ENCODE measurements at regions not wholly inside any gene's neighbourhood (a gene's known extent, or its start where the extent isn't known, plus 50 kb on each side); places are given as distances from the start of the nearest gene placed in this dataset.

DNA sequence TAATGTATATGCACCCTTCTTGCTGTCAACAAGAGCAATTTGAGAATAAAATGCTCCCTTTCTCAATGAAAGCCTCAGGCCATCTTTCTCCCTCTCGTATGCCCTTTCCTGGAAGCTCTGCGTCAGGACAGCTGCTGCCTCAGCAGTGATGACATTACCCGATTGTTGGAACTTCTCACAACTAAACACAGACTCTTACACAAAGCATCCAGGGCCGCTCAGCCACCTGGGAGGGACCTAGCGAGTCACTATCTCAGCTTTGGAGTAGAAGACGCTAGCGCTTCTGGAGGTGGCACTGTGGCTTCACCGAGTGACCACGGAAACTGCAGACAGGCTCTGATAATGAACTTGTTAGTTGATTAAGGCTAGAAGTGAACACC is 153.2 kb upstream of the SOX1 start:
- no peak overlapping the region for H3K27ac ChIP-seq (ENCODE audit: low read length)
- no peaks in the 10 kb centered on the region for H3K27me3 ChIP-seq (ENCODE audit: low read depth, low read length)
- no peaks in the 10 kb centered on the region for H3K4me1 ChIP-seq (ENCODE audit: control insufficient read depth in 1 of 2, insufficient read depth in 2 of 2, low read length in 2 of 2)
- H3K9me3 ChIP-seq (ENCODE audit: control insufficient read depth in 1 of 2, low read length in 2 of 2) = no peaks in the 10 kb centered on the region
- H3K36me3 ChIP-seq (ENCODE audit: control insufficient read depth in 1 of 2, insufficient read depth in 2 of 2, low read length in 2 of 2) = no peaks in the 10 kb centered on the region
- no peak overlapping the region for H3K4me3 ChIP-seq (ENCODE audit: low read depth in 1 of 2, low read length in 2 of 2)

- H3K36me3 ChIP-seq (ENCODE audit: control insufficient read depth in 1 of 2, insufficient read depth in 2 of 2, low read length in 2 of 2) = no peaks in the 10 kb centered on the region
- H3K9me3 ChIP-seq (ENCODE audit: control insufficient read depth in 1 of 2, low read length in 2 of 2) = no peaks in the 10 kb centered on the region
- no peak overlapping the region for H3K4me3 ChIP-seq (ENCODE audit: low read depth in 1 of 2, low read length in 2 of 2)
Measured at GRCh38 chr13:111914241-111915103, 152.5 kb upstream of the SOX1 start.

DNA sequence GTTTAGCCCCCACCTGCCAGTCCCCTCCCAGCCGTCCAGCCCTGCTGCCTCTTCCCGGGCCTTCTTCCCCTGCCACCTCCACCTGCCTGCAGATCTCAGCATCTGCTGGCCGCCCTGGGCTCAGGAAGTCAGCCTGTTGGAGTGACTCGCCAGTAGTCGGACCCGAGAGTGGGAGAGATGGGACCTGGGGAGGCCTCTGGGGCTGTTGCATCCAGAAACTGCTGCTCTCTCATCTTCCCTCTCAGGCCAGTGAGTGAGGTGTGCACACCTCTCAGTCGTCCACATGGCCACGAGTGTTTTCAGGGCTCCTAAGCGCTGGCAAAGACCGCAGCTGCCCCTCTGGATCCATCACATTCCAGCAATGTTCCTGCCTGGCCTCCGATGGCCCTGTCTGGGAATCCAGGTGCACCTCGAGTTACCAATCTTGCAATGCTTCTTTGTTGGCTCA is 151.8 kb upstream of the SOX1 start:
- Histone ChIP-seq H3K36me3 (ENCODE audit: control insufficient read depth in 1 of 2, insufficient read depth in 2 of 2, low read length in 2 of 2) (no peaks in the 10 kb centered on the region), H3K27ac (ENCODE audit: low read length) (no peak overlapping the region), H3K4me1 (ENCODE audit: control insufficient read depth in 1 of 2, insufficient read depth in 2 of 2, low read length in 2 of 2) (no peaks in the 10 kb centered on the region), H3K4me3 (ENCODE audit: low read depth in 1 of 2, low read length in 2 of 2) (no peak overlapping the region), H3K9me3 (ENCODE audit: control insufficient read depth in 1 of 2, low read length in 2 of 2) (no peaks in the 10 kb centered on the region), H3K27me3 (ENCODE audit: low read depth, low read length) (no peaks in the 10 kb centered on the region)

More at GRCh38 chr13:111914241-111915103, 152.5 kb upstream of the SOX1 start:
- Histone ChIP-seq H3K27ac (ENCODE audit: low read length) (no peak overlapping the region), H3K4me1 (ENCODE audit: control insufficient read depth in 1 of 2, insufficient read depth in 2 of 2, low read length in 2 of 2) (no peaks in the 10 kb centered on the region), H3K27me3 (ENCODE audit: low read depth, low read length) (no peaks in the 10 kb centered on the region)

GRCh38 chr13:111916201-111916600 is 150.7 kb upstream of the SOX1 start:
- H3K27ac ChIP-seq (ENCODE audit: low read length) = no peak overlapping the region
- H3K4me3 ChIP-seq (ENCODE audit: low read depth in 1 of 2, low read length in 2 of 2) = no peak overlapping the region
- H3K36me3 ChIP-seq (ENCODE audit: control insufficient read depth in 1 of 2, insufficient read depth in 2 of 2, low read length in 2 of 2) = no peaks in the 10 kb centered on the region
- no peaks in the 10 kb centered on the region for H3K27me3 ChIP-seq (ENCODE audit: low read depth, low read length)
- H3K9me3 ChIP-seq (ENCODE audit: control insufficient read depth in 1 of 2, low read length in 2 of 2) = no peaks in the 10 kb centered on the region
- no peaks in the 10 kb centered on the region for H3K4me1 ChIP-seq (ENCODE audit: control insufficient read depth in 1 of 2, insufficient read depth in 2 of 2, low read length in 2 of 2)

DNA sequence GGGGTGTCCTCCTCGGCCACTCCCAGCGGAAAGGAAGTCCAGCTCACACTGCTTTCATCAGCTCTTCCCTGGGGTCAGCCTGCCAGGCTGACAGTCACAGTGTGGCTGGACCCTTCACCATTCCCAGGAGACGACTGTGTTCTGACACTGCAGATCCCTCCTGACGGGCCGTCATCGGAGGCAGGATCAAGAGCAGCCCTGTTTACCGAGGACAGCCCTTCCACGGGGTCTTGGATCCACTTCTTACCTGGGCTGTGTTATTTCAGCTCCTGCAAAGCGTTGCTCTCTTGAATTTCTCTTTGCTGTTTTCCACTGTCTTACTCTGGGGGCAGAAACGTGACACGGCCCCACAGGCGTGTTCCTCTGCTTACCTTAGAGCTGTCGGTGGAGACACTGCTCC is 149.9 kb upstream of the SOX1 start:
- Histone ChIP-seq H3K4me1 (ENCODE audit: control insufficient read depth in 1 of 2, insufficient read depth in 2 of 2, low read length in 2 of 2) (no peaks in the 10 kb centered on the region), H3K27me3 (ENCODE audit: low read depth, low read length) (no peaks in the 10 kb centered on the region), H3K27ac (ENCODE audit: low read length) (no peak overlapping the region), H3K4me3 (ENCODE audit: low read depth in 1 of 2, low read length in 2 of 2) (no peak overlapping the region), H3K9me3 (ENCODE audit: control insufficient read depth in 1 of 2, low read length in 2 of 2) (no peaks in the 10 kb centered on the region), H3K36me3 (ENCODE audit: control insufficient read depth in 1 of 2, insufficient read depth in 2 of 2, low read length in 2 of 2) (no peaks in the 10 kb centered on the region)

GRCh38 chr13:111917901-111918300 is 149.0 kb upstream of the SOX1 start:
- H3K36me3 ChIP-seq (ENCODE audit: control insufficient read depth in 1 of 2, insufficient read depth in 2 of 2, low read length in 2 of 2) = no peaks in the 10 kb centered on the region
- H3K27me3 ChIP-seq (ENCODE audit: low read depth, low read length) = no peaks in the 10 kb centered on the region
- H3K4me3 ChIP-seq (ENCODE audit: low read depth in 1 of 2, low read length in 2 of 2) = no peak overlapping the region
- no peak overlapping the region for H3K27ac ChIP-seq (ENCODE audit: low read length)
- no peaks in the 10 kb centered on the region for H3K4me1 ChIP-seq (ENCODE audit: control insufficient read depth in 1 of 2, insufficient read depth in 2 of 2, low read length in 2 of 2)
- H3K9me3 ChIP-seq (ENCODE audit: control insufficient read depth in 1 of 2, low read length in 2 of 2) = no peaks in the 10 kb centered on the region

DNA sequence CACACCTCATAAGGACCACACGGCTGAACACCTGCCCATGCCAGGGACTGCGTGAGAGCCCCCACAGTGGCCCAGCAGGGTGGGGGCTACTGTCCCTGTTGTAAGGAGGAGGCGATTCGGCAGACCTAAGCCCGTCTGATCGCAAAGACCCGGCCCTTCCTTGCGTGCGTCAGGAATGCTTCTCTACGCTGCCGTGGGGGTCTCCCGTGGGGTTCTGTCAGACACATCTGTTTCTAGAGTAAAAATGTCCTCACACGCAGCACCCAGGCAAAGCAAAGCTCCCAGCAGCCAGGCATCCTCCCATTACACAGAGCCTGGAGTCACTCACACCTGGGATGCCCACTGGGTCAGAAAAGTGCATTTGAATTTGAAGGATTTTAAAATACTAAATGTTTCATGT is 147.7 kb upstream of the SOX1 start:
- Histone ChIP-seq H3K4me1 (ENCODE audit: control insufficient read depth in 1 of 2, insufficient read depth in 2 of 2, low read length in 2 of 2) (no peaks in the 10 kb centered on the region), H3K36me3 (ENCODE audit: control insufficient read depth in 1 of 2, insufficient read depth in 2 of 2, low read length in 2 of 2) (no peaks in the 10 kb centered on the region), H3K4me3 (ENCODE audit: low read depth in 1 of 2, low read length in 2 of 2) (no peak overlapping the region), H3K27me3 (ENCODE audit: low read depth, low read length) (no peaks in the 10 kb centered on the region), H3K9me3 (ENCODE audit: control insufficient read depth in 1 of 2, low read length in 2 of 2) (no peaks in the 10 kb centered on the region), H3K27ac (ENCODE audit: low read length) (no peak overlapping the region)

DNA sequence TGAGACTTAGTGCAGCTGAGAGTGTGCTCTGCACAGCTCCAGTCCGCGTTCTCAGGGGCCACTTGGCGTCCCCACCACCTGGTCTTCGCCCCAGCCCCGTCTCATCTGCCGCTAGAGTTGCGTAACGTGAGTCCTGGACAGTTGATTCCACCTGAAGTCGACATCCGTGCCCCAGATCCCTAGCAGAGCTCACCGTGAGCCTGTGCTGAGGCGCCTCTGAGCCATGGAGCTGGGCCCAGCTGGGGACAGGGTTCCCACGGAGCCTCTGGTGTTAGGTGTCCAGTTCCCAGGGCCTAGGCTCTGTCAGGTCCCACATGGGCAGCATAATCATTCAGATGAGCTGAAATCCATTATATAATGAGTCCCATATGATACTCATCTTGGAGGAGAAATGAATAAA is 147.1 kb upstream of the SOX1 start:
- H3K9me3 ChIP-seq (ENCODE audit: control insufficient read depth in 1 of 2, low read length in 2 of 2) = no peaks in the 10 kb centered on the region
- no peaks in the 10 kb centered on the region for H3K27me3 ChIP-seq (ENCODE audit: low read depth, low read length)
- H3K4me1 ChIP-seq (ENCODE audit: control insufficient read depth in 1 of 2, insufficient read depth in 2 of 2, low read length in 2 of 2) = no peaks in the 10 kb centered on the region
- no peak overlapping the region for H3K27ac ChIP-seq (ENCODE audit: low read length)
- no peak overlapping the region for H3K4me3 ChIP-seq (ENCODE audit: low read depth in 1 of 2, low read length in 2 of 2)
- H3K36me3 ChIP-seq (ENCODE audit: control insufficient read depth in 1 of 2, insufficient read depth in 2 of 2, low read length in 2 of 2) = no peaks in the 10 kb centered on the region

DNA sequence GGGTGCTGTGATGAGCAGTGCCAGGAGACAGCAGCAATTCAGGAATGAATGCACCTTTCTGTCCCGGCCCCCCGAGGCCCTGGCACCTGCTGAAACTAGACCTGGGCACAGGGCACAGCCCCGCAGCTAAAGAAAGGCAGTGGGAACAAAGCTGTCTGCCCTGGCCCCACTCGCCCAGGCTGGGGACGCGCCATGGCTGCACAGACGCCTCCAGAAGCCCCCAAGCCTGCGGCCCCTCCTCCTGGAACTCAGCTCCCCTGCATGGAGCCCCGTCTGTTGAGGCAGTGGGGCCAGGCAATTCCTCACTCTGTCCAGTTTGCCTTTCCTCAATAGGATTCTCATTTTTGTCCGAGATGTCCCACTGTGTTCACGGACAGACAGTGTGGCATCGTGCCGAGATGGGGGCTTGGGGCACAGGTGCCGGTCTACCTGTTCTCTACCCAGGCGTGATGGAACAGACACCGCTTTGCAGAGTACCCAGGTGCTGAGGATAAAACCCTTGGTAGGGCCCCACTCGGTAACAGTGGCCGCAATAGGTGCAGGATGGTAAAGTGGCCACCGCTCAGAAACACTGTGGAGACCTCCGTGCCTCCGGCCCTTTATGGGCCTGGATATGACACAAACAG is 146.5 kb upstream of the SOX1 start:
- Histone ChIP-seq H3K4me3 (ENCODE audit: low read depth in 1 of 2, low read length in 2 of 2) (no peak overlapping the region), H3K27ac (ENCODE audit: low read length) (no peak overlapping the region), H3K36me3 (ENCODE audit: control insufficient read depth in 1 of 2, insufficient read depth in 2 of 2, low read length in 2 of 2) (no peaks in the 10 kb centered on the region), H3K9me3 (ENCODE audit: control insufficient read depth in 1 of 2, low read length in 2 of 2) (no peaks in the 10 kb centered on the region), H3K4me1 (ENCODE audit: control insufficient read depth in 1 of 2, insufficient read depth in 2 of 2, low read length in 2 of 2) (no peaks in the 10 kb centered on the region), H3K27me3 (ENCODE audit: low read depth, low read length) (no peaks in the 10 kb centered on the region)

GRCh38 chr13:111920932-111921705 is 145.8 kb upstream of the SOX1 start:
- H3K27me3 ChIP-seq (ENCODE audit: low read depth, low read length) = no peaks in the 10 kb centered on the region

GRCh38 chr13:111922086-111922485 is 144.9 kb upstream of the SOX1 start:
- no peaks in the 10 kb centered on the region for H3K9me3 ChIP-seq (ENCODE audit: control insufficient read depth in 1 of 2, low read length in 2 of 2)
- H3K27ac ChIP-seq (ENCODE audit: low read length) = no peak overlapping the region
- no peaks in the 10 kb centered on the region for H3K4me1 ChIP-seq (ENCODE audit: control insufficient read depth in 1 of 2, insufficient read depth in 2 of 2, low read length in 2 of 2)
- H3K36me3 ChIP-seq (ENCODE audit: control insufficient read depth in 1 of 2, insufficient read depth in 2 of 2, low read length in 2 of 2) = no peaks in the 10 kb centered on the region
- no peak overlapping the region for H3K4me3 ChIP-seq (ENCODE audit: low read depth in 1 of 2, low read length in 2 of 2)
- H3K27me3 ChIP-seq (ENCODE audit: low read depth, low read length) = no peaks in the 10 kb centered on the region

More at GRCh38 chr13:111920932-111921705, 145.8 kb upstream of the SOX1 start:
- Histone ChIP-seq H3K9me3 (ENCODE audit: control insufficient read depth in 1 of 2, low read length in 2 of 2) (no peaks in the 10 kb centered on the region), H3K27ac (ENCODE audit: low read length) (no peak overlapping the region), H3K4me1 (ENCODE audit: control insufficient read depth in 1 of 2, insufficient read depth in 2 of 2, low read length in 2 of 2) (no peaks in the 10 kb centered on the region), H3K36me3 (ENCODE audit: control insufficient read depth in 1 of 2, insufficient read depth in 2 of 2, low read length in 2 of 2) (no peaks in the 10 kb centered on the region), H3K4me3 (ENCODE audit: low read depth in 1 of 2, low read length in 2 of 2) (no peak overlapping the region)
